Osteoblast (primary cell): ENCODE measurements at regions not wholly inside any gene's neighbourhood (a gene's known extent, or its start where the extent isn't known, plus 50 kb on each side); places are given as distances from the start of the nearest gene placed in this dataset.
A peak's percentile ranks its signal among the peaks of the same experiment; 100 is the strongest.
"Not testable (repeated sequence)": the region's sequence is repeated elsewhere in the genome, so short reads cannot be mapped to it uniquely, and the experiment has no call there.

Experiments used
- DNase-seq: peaks from one replicate; pipeline ENCODE4 v3.0.0; 2011; ENCODE audit warnings: low spot score, mixed read lengths; ENCODE audit not compliant: insufficient read length; ENCODE audit errors: missing footprints
- H2AFZ ChIP-seq: 2 replicates; pipeline ENCODE4 v1.6.0; 2011; ENCODE audit warnings: mild to moderate bottlenecking, low read length
- H3K27ac ChIP-seq: 2 replicates; pipeline ENCODE4 v1.5.1; 2011; ENCODE audit warnings: mild to moderate bottlenecking, low read depth, low read length, moderate library complexity
- H3K27me3 ChIP-seq: 2 replicates; pipeline ENCODE4 v1.6.0; 2012; ENCODE audit warnings: mild to moderate bottlenecking, control low read depth, inconsistent platforms, low read length, moderate library complexity; ENCODE audit not compliant: insufficient read depth
- H3K36me3 ChIP-seq: 2 replicates; pipeline ENCODE4 v1.5.1; 2011; ENCODE audit warnings: mild to moderate bottlenecking, low read length, control low read depth, moderate library complexity; ENCODE audit not compliant: insufficient read depth
- H3K4me1 ChIP-seq: 2 replicates; pipeline ENCODE4 v1.5.1; 2011; ENCODE audit warnings: mild to moderate bottlenecking, low read length, control low read depth, moderate library complexity; ENCODE audit not compliant: insufficient read depth
- H3K4me2 ChIP-seq: 2 replicates; pipeline ENCODE4 v1.6.0; 2011; ENCODE audit warnings: mild to moderate bottlenecking, low read length; ENCODE audit not compliant: insufficient read depth
- H3K4me3 ChIP-seq: fragments of 200-600 bp; sonication (generic); 3 replicates; pipeline ENCODE4 v1.5.1; 2012; ENCODE audit warnings: mild to moderate bottlenecking, low read length, inconsistent platforms; ENCODE audit not compliant: insufficient read depth
- H3K79me2 ChIP-seq: 2 replicates; pipeline ENCODE4 v1.6.0; 2012; ENCODE audit warnings: mild to moderate bottlenecking, low read length, control low read depth, inconsistent platforms; ENCODE audit not compliant: insufficient read depth
- H3K9me3 ChIP-seq: 2 replicates; pipeline ENCODE4 v1.5.1; 2011; ENCODE audit warnings: low read depth, low read length, control low read depth
- H4K20me1 ChIP-seq: 2 replicates; pipeline ENCODE4 v1.6.0; 2012; ENCODE audit warnings: mild to moderate bottlenecking, low read length, control low read depth; ENCODE audit not compliant: insufficient read depth
- TF ChIP-seq, protein P1 (sequence below): IDR thresholded peaks from 2 replicates; pipeline ENCODE4 v1.5.1; 2011; ENCODE audit warnings: mild to moderate bottlenecking, low read depth, low read length, moderate library complexity; ENCODE audit errors: extremely low read depth

DNA sequence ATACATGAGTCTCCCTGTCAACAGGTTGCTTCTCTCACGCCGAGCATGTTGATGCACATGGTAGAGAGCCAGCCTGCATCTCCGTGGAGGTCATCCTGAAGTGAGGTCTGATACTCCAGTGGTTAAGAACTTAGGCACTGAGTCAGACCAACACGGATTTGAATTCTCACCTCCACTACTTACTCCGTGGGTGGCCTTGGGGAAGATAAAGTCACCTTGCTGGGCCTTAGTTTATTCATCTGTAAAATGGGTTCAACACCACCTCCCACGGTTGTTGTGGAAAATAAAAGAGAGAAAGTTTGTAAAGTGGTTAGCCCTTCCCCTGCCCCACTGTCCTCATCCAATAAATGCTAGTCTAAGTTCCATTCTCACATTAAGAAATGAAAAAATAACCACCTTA, 408.9 kb downstream of the MED13L start:
- no peak for DNase-seq
- H2AFZ ChIP-seq, result no peak overlapping the region
- H3K36me3 ChIP-seq, result no peaks in the 10 kb centered on the region
- TF ChIP-seq, protein P1, sequence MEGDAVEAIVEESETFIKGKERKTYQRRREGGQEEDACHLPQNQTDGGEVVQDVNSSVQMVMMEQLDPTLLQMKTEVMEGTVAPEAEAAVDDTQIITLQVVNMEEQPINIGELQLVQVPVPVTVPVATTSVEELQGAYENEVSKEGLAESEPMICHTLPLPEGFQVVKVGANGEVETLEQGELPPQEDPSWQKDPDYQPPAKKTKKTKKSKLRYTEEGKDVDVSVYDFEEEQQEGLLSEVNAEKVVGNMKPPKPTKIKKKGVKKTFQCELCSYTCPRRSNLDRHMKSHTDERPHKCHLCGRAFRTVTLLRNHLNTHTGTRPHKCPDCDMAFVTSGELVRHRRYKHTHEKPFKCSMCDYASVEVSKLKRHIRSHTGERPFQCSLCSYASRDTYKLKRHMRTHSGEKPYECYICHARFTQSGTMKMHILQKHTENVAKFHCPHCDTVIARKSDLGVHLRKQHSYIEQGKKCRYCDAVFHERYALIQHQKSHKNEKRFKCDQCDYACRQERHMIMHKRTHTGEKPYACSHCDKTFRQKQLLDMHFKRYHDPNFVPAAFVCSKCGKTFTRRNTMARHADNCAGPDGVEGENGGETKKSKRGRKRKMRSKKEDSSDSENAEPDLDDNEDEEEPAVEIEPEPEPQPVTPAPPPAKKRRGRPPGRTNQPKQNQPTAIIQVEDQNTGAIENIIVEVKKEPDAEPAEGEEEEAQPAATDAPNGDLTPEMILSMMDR, result no peak
- H3K27me3 ChIP-seq, result peaks cover 8% of the 10 kb centered on the region
- no peaks in the 10 kb centered on the region for H3K4me1 ChIP-seq
- no peaks in the 10 kb centered on the region for H4K20me1 ChIP-seq
- H3K27ac ChIP-seq, result no peak overlapping the region
- H3K4me3 ChIP-seq, result no peak overlapping the region
- H3K4me2 ChIP-seq, result no peak overlapping the region
- no peaks in the 10 kb centered on the region for H3K9me3 ChIP-seq
- H3K79me2 ChIP-seq, result no peaks in the 10 kb centered on the region

DNA sequence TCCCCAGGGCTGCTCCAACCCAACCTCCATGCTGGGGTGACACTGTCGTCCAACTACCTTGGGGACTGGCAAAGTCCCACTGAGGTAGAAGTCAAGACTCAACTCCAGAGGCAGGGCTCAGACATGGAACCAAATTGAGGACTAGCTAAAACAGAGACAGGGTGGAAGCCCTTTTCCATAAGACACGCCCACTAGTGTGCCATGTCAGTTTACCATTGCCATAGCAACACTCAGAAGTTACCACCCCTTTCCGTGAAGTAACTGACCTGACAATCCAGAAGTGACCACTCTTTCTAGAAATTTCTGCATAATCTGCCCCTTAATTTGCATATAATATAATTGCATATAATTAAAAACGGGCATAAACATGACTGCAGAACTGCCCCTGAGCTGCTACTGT, 409.6 kb downstream of the MED13L start:
- Histone ChIP-seq H3K27ac (no peak overlapping the region), H3K9me3 (no peaks in the 10 kb centered on the region), H3K4me3 (no peak overlapping the region), H3K4me2 (no peak overlapping the region), H3K4me1 (no peaks in the 10 kb centered on the region), H2AFZ (no peak overlapping the region), H3K27me3 (peaks cover 11% of the 10 kb centered on the region), H4K20me1 (no peaks in the 10 kb centered on the region), H3K36me3 (no peaks in the 10 kb centered on the region), H3K79me2 (no peaks in the 10 kb centered on the region)
- TF ChIP-seq, protein P1, result no peak
- no peak for DNase-seq

DNA sequence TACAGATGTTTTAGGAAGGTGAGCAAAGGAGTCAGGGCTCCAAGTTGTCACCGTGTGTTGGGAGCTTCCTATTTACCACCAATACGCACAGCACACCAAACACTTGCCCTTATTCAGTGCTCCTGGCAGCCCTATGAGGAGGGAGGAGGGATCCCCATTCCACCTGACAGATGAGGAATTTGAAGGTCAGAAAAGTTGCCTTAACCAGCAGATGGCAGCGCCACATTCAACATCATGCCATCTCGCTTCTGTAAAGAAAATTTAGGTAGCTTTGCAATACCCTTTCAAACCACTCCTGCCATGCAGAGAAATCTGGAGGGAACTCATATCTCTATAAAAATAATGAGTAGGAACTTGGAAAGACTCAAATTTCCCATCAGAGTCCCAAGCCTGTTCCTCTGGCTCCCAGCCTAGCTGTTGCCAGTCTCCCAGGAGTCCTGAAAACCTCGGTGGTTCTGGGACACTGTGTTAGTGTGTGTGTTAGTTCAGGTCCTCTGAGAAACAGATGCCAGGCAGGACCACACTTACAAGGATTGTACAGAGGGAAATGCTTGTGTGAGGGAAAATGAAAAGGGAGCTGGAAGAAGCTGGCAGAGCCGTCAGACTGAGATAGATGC, 410.5 kb downstream of the MED13L start:
- Histone ChIP-seq H2AFZ (no peak overlapping the region), H4K20me1 (no peaks in the 10 kb centered on the region), H3K27ac (no peak overlapping the region), H3K4me3 (no peak overlapping the region), H3K4me1 (no peaks in the 10 kb centered on the region), H3K36me3 (no peaks in the 10 kb centered on the region), H3K79me2 (no peaks in the 10 kb centered on the region), H3K4me2 (no peak overlapping the region), H3K27me3 (peaks cover 11% of the 10 kb centered on the region), H3K9me3 (no peaks in the 10 kb centered on the region)
- TF ChIP-seq, protein P1, result peak; percentile 18
- no peak for DNase-seq

DNA sequence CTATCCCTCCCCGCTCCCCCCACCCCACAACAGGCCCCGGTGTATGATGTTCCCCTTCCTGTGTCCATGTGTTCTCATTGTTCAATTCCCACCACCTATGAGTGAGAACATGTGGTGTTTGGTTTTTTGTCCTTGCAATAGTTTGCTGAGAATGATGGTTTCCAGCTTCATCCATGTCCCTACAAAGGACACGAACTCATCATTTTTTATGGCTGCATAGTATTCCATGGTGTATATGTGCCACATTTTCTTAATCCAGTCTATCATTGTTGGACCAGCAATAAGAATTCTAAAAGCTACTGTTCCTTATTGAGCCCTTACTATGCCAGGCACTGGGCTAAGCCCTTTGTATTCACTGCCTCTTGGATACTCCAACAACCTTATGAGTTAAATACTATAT, 411.2 kb downstream of the MED13L start:
- not testable (repeated sequence) for H4K20me1 ChIP-seq, H3K36me3 ChIP-seq, H3K4me3 ChIP-seq, DNase-seq, H3K27ac ChIP-seq, H3K9me3 ChIP-seq, H2AFZ ChIP-seq, H3K4me1 ChIP-seq, H3K79me2 ChIP-seq, H3K4me2 ChIP-seq
- H3K27me3 ChIP-seq, result peaks cover 15% of the 10 kb centered on the region
